Smooth muscle cell (in vitro differentiated cells): ENCODE measurements at regions not wholly inside any gene's neighbourhood (a gene's known extent, or its start where the extent isn't known, plus 50 kb on each side); places are given as distances from the start of the nearest gene placed in this dataset.

Source experiments
- DNase-seq: peaks from one replicate; lab custom pipeline; 2025; ENCODE audit not compliant: unreplicated experiment; lab: John Stamatoyannopoulos, UW
- H2AFZ ChIP-seq: fragments of 200-600 bp; sonication (generic); 2 replicates; pipeline ENCODE4 v1.6.0; 2016; ENCODE audit warnings: antibody characterized with exemption, low read depth, mild to moderate bottlenecking
- H3F3A ChIP-seq: fragments of 200-600 bp; sonication (generic); 2 replicates; pipeline ENCODE4 v1.6.0; 2017; ENCODE audit warnings: antibody characterized with exemption, low read depth
- H3K27ac ChIP-seq: fragments of 200-600 bp; sonication (generic); 2 replicates; pipeline ENCODE4 v1.5.1; 2016; ENCODE audit warnings: low read depth, mild to moderate bottlenecking
- H3K27me3 ChIP-seq: fragments of 200-600 bp; sonication (generic); 2 replicates; pipeline ENCODE4 v1.6.1; 2016; ENCODE audit warnings: low read depth, mild to moderate bottlenecking
- H3K36me3 ChIP-seq: fragments of 200-600 bp; sonication (generic); 2 replicates; pipeline ENCODE4 v1.5.1; 2016; ENCODE audit warnings: low read depth
- H3K4me1 ChIP-seq: fragments of 200-600 bp; sonication (generic); 2 replicates; pipeline ENCODE4 v1.5.1; 2016; ENCODE audit warnings: low read depth
- H3K4me2 ChIP-seq: fragments of 200-600 bp; sonication (generic); 2 replicates; pipeline ENCODE4 v1.6.0; 2016; ENCODE audit warnings: mild to moderate bottlenecking
- H3K4me3 ChIP-seq: fragments of 200-600 bp; sonication (generic); 2 replicates; pipeline ENCODE4 v1.5.1; 2016; ENCODE audit warnings: mild to moderate bottlenecking
- H3K79me2 ChIP-seq: fragments of 200-600 bp; sonication (generic); 2 replicates; pipeline ENCODE4 v1.6.0; 2016; ENCODE audit warnings: low read depth, mild to moderate bottlenecking
- H3K9ac ChIP-seq: fragments of 200-600 bp; sonication (generic); 2 replicates; pipeline ENCODE4 v1.6.0; 2016; ENCODE audit warnings: low read depth
- H3K9me3 ChIP-seq: fragments of 200-600 bp; sonication (generic); replicated peaks from 2 replicates; pipeline ENCODE4 v1.5.1; 2016; ENCODE audit warnings: low read depth
- H4K20me1 ChIP-seq: fragments of 200-600 bp; sonication (generic); 2 replicates; pipeline ENCODE4 v1.6.0; 2016; ENCODE audit warnings: low read depth
- CTCF ChIP-seq: fragments of 200-600 bp; sonication (generic); IDR thresholded peaks from 2 replicates; pipeline ENCODE4 v1.5.1; 2017; ENCODE audit warnings: borderline replicate concordance, mild to moderate bottlenecking, antibody characterized with exemption; ENCODE audit not compliant: insufficient read depth, poor library complexity, severe bottlenecking
- WGBS: methylation state at CpG from one replicate; pipeline ENCODE4 v1.1.7; 2016; ENCODE audit warnings: low lambda C conversion rate; 5-methylcytosine and 5-hydroxymethylcytosine counted together

GRCh38 chr12:58593557-58594304, 326.6 kb downstream of the LRIG3 start:
- H3K79me2 ChIP-seq: no peaks in the 10 kb centered on the region
- H3K36me3 ChIP-seq: no peaks in the 10 kb centered on the region
- TF ChIP-seq CTCF: no peak
- H3K27ac ChIP-seq: no peak overlapping the region
- no peak overlapping the region for H3K4me3 ChIP-seq
- 63% methylated on average over 6 of the region's 6 CpGs for WGBS
- H3K9me3 ChIP-seq: no peaks in the 10 kb centered on the region
- no peak for DNase-seq
- H3K9ac ChIP-seq: no peak overlapping the region
- H2AFZ ChIP-seq: no peak overlapping the region
- no peaks in the 10 kb centered on the region for H3F3A ChIP-seq
- H3K4me2 ChIP-seq: no peak overlapping the region
- no peaks in the 10 kb centered on the region for H3K27me3 ChIP-seq
- no peaks in the 10 kb centered on the region for H4K20me1 ChIP-seq
- no peaks in the 10 kb centered on the region for H3K4me1 ChIP-seq

- Histone ChIP-seq H3K9me3 (no peaks in the 10 kb centered on the region), H3K79me2 (no peaks in the 10 kb centered on the region), H3K4me2 (no peak overlapping the region), H3K4me1 (no peaks in the 10 kb centered on the region), H2AFZ (no peak overlapping the region), H3K36me3 (no peaks in the 10 kb centered on the region), H4K20me1 (no peaks in the 10 kb centered on the region), H3K27ac (no peak overlapping the region), H3K27me3 (no peaks in the 10 kb centered on the region), H3K9ac (no peak overlapping the region), H3K4me3 (no peak overlapping the region), H3F3A (no peaks in the 10 kb centered on the region)
- TF ChIP-seq CTCF: no peak
- 71% methylated on average over 5 of the region's 5 CpGs for WGBS
- no peak for DNase-seq
Measured at GRCh38 chr12:58596381-58596780, 323.9 kb downstream of the LRIG3 start.

- H3K79me2 ChIP-seq: no peaks in the 10 kb centered on the region
- no peak overlapping the region for H3K4me3 ChIP-seq
- no peaks in the 10 kb centered on the region for H3F3A ChIP-seq
- no peaks in the 10 kb centered on the region for H3K4me1 ChIP-seq
- H3K27ac ChIP-seq: no peak overlapping the region
- no peak overlapping the region for H3K4me2 ChIP-seq
- WGBS: 73% methylated on average over 1 of the region's 1 CpG
- H2AFZ ChIP-seq: no peak overlapping the region
- DNase-seq: no peak
- no peak for TF ChIP-seq CTCF
- H3K9me3 ChIP-seq: no peaks in the 10 kb centered on the region
- no peak overlapping the region for H3K9ac ChIP-seq
- H3K36me3 ChIP-seq: no peaks in the 10 kb centered on the region
- H4K20me1 ChIP-seq: no peaks in the 10 kb centered on the region
- H3K27me3 ChIP-seq: no peaks in the 10 kb centered on the region
Measured at GRCh38 chr12:58601529-58601928, 318.8 kb downstream of the LRIG3 start.

GRCh38 chr12:58602179-58602578, 318.1 kb downstream of the LRIG3 start:
- DNase-seq: no peak
- no peaks in the 10 kb centered on the region for H3K36me3 ChIP-seq
- no peak overlapping the region for H3K4me2 ChIP-seq
- WGBS: 45% methylated on average over 6 of the region's 6 CpGs
- H4K20me1 ChIP-seq: no peaks in the 10 kb centered on the region
- H3K4me1 ChIP-seq: no peaks in the 10 kb centered on the region
- H2AFZ ChIP-seq: no peak overlapping the region
- H3F3A ChIP-seq: no peaks in the 10 kb centered on the region
- no peak overlapping the region for H3K9ac ChIP-seq
- no peak for TF ChIP-seq CTCF
- H3K27me3 ChIP-seq: no peaks in the 10 kb centered on the region
- H3K27ac ChIP-seq: no peak overlapping the region
- no peaks in the 10 kb centered on the region for H3K9me3 ChIP-seq
- H3K79me2 ChIP-seq: no peaks in the 10 kb centered on the region
- no peak overlapping the region for H3K4me3 ChIP-seq
